HepG2 (cell line): ENCODE measurements at regions not wholly inside any gene's neighbourhood (a gene's known extent, or its start where the extent isn't known, plus 50 kb on each side); places are given as distances from the start of the nearest gene placed in this dataset.

Source experiments
- ATAC-seq: fragments of 200-7000 bp; cut with Tn5 transposase; 3 replicates; pipeline ENCODE4 v1.9.1; 2020; ENCODE audit warnings: mild to moderate bottlenecking, moderate library complexity
- BruUV-seq: library from RNA; stranded (reverse); fragments of 400-500 nt; replicated peaks from 2 replicates; lab custom pipeline; 2021; lab: Mats Ljungman, UMichigan
- CTCF ChIA-PET: fragments of 300-600 bp; formaldehyde crosslinking; extraction: SDS; loops from one replicate; lab custom pipeline; 2021; ENCODE audit warnings: low total read pairs, inconsistent platforms, low intra/inter-chr PET ratio; lab: Yijun Ruan, JAX
- POLR2A ChIA-PET: fragments of 350-600 bp; sonication (Branson Sonifier 250); formaldehyde crosslinking; loops from one replicate; lab custom pipeline; 2020; ENCODE audit warnings: antibody characterized with exemption, inconsistent platforms; lab: Yijun Ruan, JAX
- DNase-seq: peaks from one replicate; pipeline ENCODE4 v3.0.0-alpha.2; 2015; ENCODE audit warnings: low spot score
- FAIRE-seq: peaks from 3 replicates; lab custom pipeline; 2011; peaks lifted over from hg19 to GRCh38; lab: Jason Lieb, UNC
- H2AFZ ChIP-seq: one replicate; pipeline ENCODE4 v1.6.1; 2011; ENCODE audit warnings: low read length, inconsistent platforms
- H3K27ac ChIP-seq: fragments of 300-600 bp; 3 replicates; pipeline ENCODE4 v1.8.0; 2011; ENCODE audit warnings: mixed run types, mild to moderate bottlenecking, mixed read lengths, low read length, inconsistent platforms; ENCODE audit not compliant: insufficient read depth; ENCODE audit errors: extremely low read length
- H3K27me3 ChIP-seq, 2 experiments: fragments of 200-600 bp in 1 of 2; 2 replicates in 1 of 2; 3 replicates in 1 of 2; pipeline versions ENCODE4 v1.6.0 to v1.8.0; 2011; ENCODE audit warnings: low read length in 2 of 2, mild to moderate bottlenecking in 2 of 2, moderate library complexity in 2 of 2, inconsistent platforms in 1 of 2; ENCODE audit not compliant: insufficient read depth in 2 of 2, control insufficient read depth in 1 of 2
- H3K36me3 ChIP-seq, 2 experiments: fragments of 200-600 bp in 1 of 2; replicated peaks in 1 of 2; 2 replicates in 1 of 2; 3 replicates in 1 of 2; pipeline versions ENCODE4 v1.5.1 to v1.8.0; 2011; ENCODE audit warnings: low read length in 2 of 2, inconsistent platforms in 1 of 2; ENCODE audit not compliant: insufficient read depth in 2 of 2, control insufficient read depth in 1 of 2
- H3K4me1 ChIP-seq: 2 replicates; pipeline ENCODE4 v1.5.1; 2012; ENCODE audit warnings: low read length, inconsistent platforms; ENCODE audit not compliant: insufficient read depth
- H3K4me2 ChIP-seq: 2 replicates; pipeline ENCODE4 v1.6.0; 2011; ENCODE audit warnings: low read depth, low read length, inconsistent platforms
- H3K4me3 ChIP-seq, 3 experiments: fragments of 200-600 bp in 1 of 3; sonication (generic), shearing (Covaris generic) in 1 of 3; replicated peaks in 1 of 3; 2 replicates each; pipeline ENCODE4 v1.5.1; 2011 to 2016; ENCODE audit warnings: low read length in 3 of 3, inconsistent platforms in 2 of 3, low read depth in 2 of 3, mild to moderate bottlenecking in 2 of 3, control low read depth in 1 of 3, mixed read lengths in 1 of 3; ENCODE audit not compliant: insufficient read depth in 1 of 3
- H3K79me2 ChIP-seq: one replicate; pipeline ENCODE4 v1.6.1; 2011; ENCODE audit warnings: low read length, inconsistent platforms; ENCODE audit not compliant: insufficient read depth
- H3K9ac ChIP-seq: 2 replicates; pipeline ENCODE4 v1.6.0; 2011; ENCODE audit warnings: mild to moderate bottlenecking, low read depth, low read length, inconsistent platforms; ENCODE audit not compliant: insufficient read depth
- H3K9me3 ChIP-seq: 2 replicates; pipeline ENCODE4 v1.5.1; 2012; ENCODE audit warnings: mild to moderate bottlenecking, low read length
- H4K20me1 ChIP-seq: 2 replicates; pipeline ENCODE4 v1.6.0; 2011; ENCODE audit warnings: inconsistent platforms, mild to moderate bottlenecking, low read length, moderate library complexity; ENCODE audit not compliant: insufficient read depth
- CERS6 ChIP-seq: sonication (generic); formaldehyde crosslinking; IDR thresholded peaks from 2 replicates; pipeline ENCODE4 v1.5.0; 2020; ENCODE audit warnings: missing genetic modification reagents
- DNMT1 ChIP-seq: sonication (generic); formaldehyde crosslinking; IDR thresholded peaks from 2 replicates; pipeline ENCODE4 v1.5.1; 2020; ENCODE audit warnings: mild to moderate bottlenecking, missing genetic modification reagents
- FOXA3 ChIP-seq: IDR thresholded peaks from 2 replicates; pipeline ENCODE4 v1.6.1; 2016; ENCODE audit warnings: missing genetic modification reagents, missing compliant biosample characterization
- PRDM4 ChIP-seq: sonication (generic); formaldehyde crosslinking; IDR thresholded peaks from 2 replicates; pipeline ENCODE4 v1.9.0; 2021; ENCODE audit warnings: missing genetic modification reagents, borderline replicate concordance
- REXO4 ChIP-seq: sonication (generic); formaldehyde crosslinking; IDR thresholded peaks from 2 replicates; pipeline ENCODE4 v1.8.0; 2022; ENCODE audit warnings: missing genetic modification reagents, mild to moderate bottlenecking, borderline replicate concordance
- ZNF543 ChIP-seq: sonication (generic); formaldehyde crosslinking; IDR thresholded peaks from 2 replicates; pipeline ENCODE4 v1.4.0; 2020; ENCODE audit warnings: mild to moderate bottlenecking, missing genetic modification reagents
- ZNF772 ChIP-seq: sonication (generic); formaldehyde crosslinking; IDR thresholded peaks from 2 replicates; pipeline ENCODE4 v1.5.0; 2020; ENCODE audit warnings: mild to moderate bottlenecking, missing genetic modification reagents
- ZNF784 ChIP-seq: sonication (generic); formaldehyde crosslinking; IDR thresholded peaks from 2 replicates; pipeline ENCODE4 v1.5.1; 2020; ENCODE audit warnings: missing genetic modification reagents, mild to moderate bottlenecking, borderline replicate concordance
- WGBS: methylation state at CpG from one replicate; pipeline ENCODE4 v1.1.6; 2017; ENCODE audit warnings: low lambda C conversion rate; 5-methylcytosine and 5-hydroxymethylcytosine counted together
- in situ Hi-C: cut with HindIII; loops from 2 replicates; pipeline ENCODE4 v1.10.0; 2017; ENCODE audit warnings: low pct_unique_long_range_greater_than_20kb; ENCODE audit not compliant: extremely low pct_ligation_motif_present
- intact Hi-C: fragments of 100-400 bp; cut with micrococcal nuclease; formaldehyde crosslinking; loops from one replicate; pipeline ENCODE4 v1.10.0; 2022; ENCODE audit not compliant: unreplicated experiment

DNA sequence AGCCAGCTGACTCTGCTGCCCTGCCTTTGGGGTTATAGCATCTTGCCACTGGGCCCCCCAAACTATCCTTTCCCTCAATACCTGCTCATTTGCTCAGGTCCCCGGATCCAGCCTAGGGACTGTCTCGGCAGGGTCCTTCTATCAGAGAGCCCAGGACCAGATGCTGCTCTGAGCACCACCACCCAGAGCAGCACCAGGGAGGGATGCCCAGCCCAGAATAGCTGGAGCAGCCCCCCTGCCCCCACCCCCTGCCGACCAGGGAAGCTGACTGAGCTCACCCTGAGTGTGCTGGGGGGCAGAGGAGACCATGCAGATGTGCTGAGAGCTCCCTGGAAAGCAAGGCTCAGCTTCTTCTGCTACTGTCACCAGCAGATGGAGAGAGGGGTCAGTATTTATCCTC is 103.6 kb upstream of the IGSF1 start:
- no peak for ATAC-seq
- no peak for TF ChIP-seq CERS6 (CRISPR knock-in tag)
- no peak for TF ChIP-seq FOXA3 (CRISPR knock-in tag)
- no peak for TF ChIP-seq DNMT1
- no peak for TF ChIP-seq PRDM4 (CRISPR knock-in tag)
- no peak for TF ChIP-seq ZNF772 (CRISPR knock-in tag)
- TF ChIP-seq ZNF543 (CRISPR knock-in tag), result no peak
- no peak for TF ChIP-seq ZNF784 (CRISPR knock-in tag)
- no peak for TF ChIP-seq REXO4 (CRISPR knock-in tag)
- WGBS, result no CpG with 5 or more reads among the region's 3 CpGs
- in situ Hi-C loops (no loop called here), intact Hi-C loops (no loop called here)
- H4K20me1 ChIP-seq, result no peaks in the 10 kb centered on the region
- ChIA-PET POLR2A (no interaction called here), CTCF (no interaction called here)
- no peak overlapping the region for H2AFZ ChIP-seq
- no peaks in the 10 kb centered on the region for H3K4me1 ChIP-seq
- no peak overlapping the region for H3K4me3 ChIP-seq
- H3K27ac ChIP-seq, result no peak overlapping the region
- no peaks in the 10 kb centered on the region for H3K27me3 ChIP-seq
- H3K9me3 ChIP-seq, result no peaks in the 10 kb centered on the region
- no peak overlapping the region for H3K4me2 ChIP-seq
- no peaks in the 10 kb centered on the region for H3K36me3 ChIP-seq
- FAIRE-seq, result no peak
- no peak overlapping the region for H3K9ac ChIP-seq
- BruUV-seq, result no TSS peak
- no peak for DNase-seq
- no peaks in the 10 kb centered on the region for H3K79me2 ChIP-seq
